Activated naive CD4-positive, alpha-beta T cell treated with anti-CD3 and anti-CD28 coated beads for 36 hours (primary cell): ENCODE measurements at regions not wholly inside any gene's neighbourhood (a gene's known extent, or its start where the extent isn't known, plus 50 kb on each side); places are given as distances from the start of the nearest gene placed in this dataset.

ENCODE experiments used
- CTCF ChIA-PET: fragments of 350-600 bp; sonication (Branson Sonifier 250); formaldehyde crosslinking; loops from one replicate; lab custom pipeline; 2021; ENCODE audit warnings: antibody characterized with exemption; lab: Charles Lee
- DNase-seq: peaks from one replicate; pipeline ENCODE4 v3.0.0-alpha.2; 2020
- H3K27ac Mint-ChIP-seq: one replicate; pipeline ENCODE4 v1.8.0; 2021; ENCODE audit warnings: mild to moderate bottlenecking, mixed read lengths
- H3K27me3 Mint-ChIP-seq: one replicate; pipeline ENCODE4 v1.8.0; 2021; ENCODE audit warnings: low read depth, mixed read lengths
- H3K36me3 Mint-ChIP-seq: one replicate; pipeline ENCODE4 v1.8.0; 2021; ENCODE audit warnings: low read depth, mixed read lengths
- H3K4me1 Mint-ChIP-seq: one replicate; pipeline ENCODE4 v1.8.0; 2021; ENCODE audit warnings: low read depth, mixed read lengths
- H3K4me3 Mint-ChIP-seq: one replicate; pipeline ENCODE4 v1.8.0; 2021; ENCODE audit warnings: mild to moderate bottlenecking, moderate library complexity, mixed read lengths
- H3K9me3 Mint-ChIP-seq: one replicate; pipeline ENCODE4 v1.8.0; 2021; ENCODE audit warnings: mixed read lengths
- intact Hi-C: fragments of 100-400 bp; cut with micrococcal nuclease; formaldehyde crosslinking; loops from one replicate; pipeline ENCODE4 v1.15.1; 2023

DNA sequence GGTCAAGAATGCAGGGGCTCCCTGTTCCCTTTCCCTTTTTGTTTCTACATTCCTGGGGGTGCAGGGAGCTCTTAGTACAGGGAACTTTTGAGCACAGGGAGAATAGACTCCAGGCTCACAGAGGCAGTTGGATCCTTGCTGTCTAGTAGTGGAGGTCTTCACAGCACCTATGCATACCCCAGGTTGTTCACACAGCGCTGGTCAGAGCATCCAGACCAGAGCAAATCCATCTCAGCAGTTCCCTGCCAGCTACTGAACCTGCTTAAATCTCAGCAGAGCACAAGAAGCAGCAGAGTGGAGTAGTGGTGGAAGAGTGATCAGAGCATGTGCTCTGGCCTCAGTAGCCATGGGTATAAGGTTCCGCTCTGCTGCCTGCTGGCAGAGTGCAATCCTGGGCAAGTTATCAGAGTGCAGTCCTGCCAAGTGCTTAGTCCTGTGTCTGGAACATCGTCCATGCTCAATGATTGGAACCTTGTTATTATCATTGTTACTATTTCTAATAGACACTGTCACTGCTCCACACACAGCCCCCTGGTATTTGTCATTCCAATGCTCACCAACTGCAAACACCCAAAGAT, 220.4 kb downstream of the CBLN1 start:
- Mint-ChIP-seq H3K9me3 (no peaks in the 10 kb centered on the region), H3K27ac (no peak overlapping the region), H3K4me3 (no peak overlapping the region), H3K36me3 (no peaks in the 10 kb centered on the region), H3K27me3 (no peaks in the 10 kb centered on the region), H3K4me1 (no peaks in the 10 kb centered on the region)
- intact Hi-C loops = no loop called here
- CTCF ChIA-PET = interaction anchor here (0.8 kb wide), 1 partner anchor 15 kb away, joined by 3 read pairs; no protein-coding TSS in a partner anchor
- DNase-seq = no peak

DNA sequence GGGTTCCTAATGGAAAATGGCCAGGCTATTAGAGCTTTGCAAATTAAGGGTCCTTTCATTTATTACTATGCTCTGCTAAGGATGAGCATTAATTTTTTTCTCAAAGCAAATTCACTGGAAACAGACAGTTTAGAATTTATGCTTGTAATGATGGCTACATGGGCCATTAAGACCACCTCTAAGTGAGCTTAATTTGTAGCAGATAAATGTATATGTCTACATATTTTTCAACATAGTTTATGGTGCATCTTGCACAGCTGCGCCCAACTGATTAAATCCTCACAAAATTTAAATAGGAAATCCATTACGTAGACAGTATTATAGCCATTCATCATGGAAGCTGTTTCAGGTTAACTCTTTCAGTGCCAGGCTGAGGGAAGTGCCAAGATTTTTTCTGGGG, 220.9 kb downstream of the CBLN1 start:
- no peak overlapping the region for H3K4me3 Mint-ChIP-seq
- H3K4me1 Mint-ChIP-seq = no peaks in the 10 kb centered on the region
- H3K36me3 Mint-ChIP-seq = no peaks in the 10 kb centered on the region
- intact Hi-C loops = no loop called here
- DNase-seq = no peak
- CTCF ChIA-PET = interaction anchor here (0.8 kb wide), 1 partner anchor 14 kb away, joined by 3 read pairs; no protein-coding TSS in a partner anchor
- H3K9me3 Mint-ChIP-seq = no peaks in the 10 kb centered on the region
- H3K27me3 Mint-ChIP-seq = no peaks in the 10 kb centered on the region
- H3K27ac Mint-ChIP-seq = no peak overlapping the region

DNA sequence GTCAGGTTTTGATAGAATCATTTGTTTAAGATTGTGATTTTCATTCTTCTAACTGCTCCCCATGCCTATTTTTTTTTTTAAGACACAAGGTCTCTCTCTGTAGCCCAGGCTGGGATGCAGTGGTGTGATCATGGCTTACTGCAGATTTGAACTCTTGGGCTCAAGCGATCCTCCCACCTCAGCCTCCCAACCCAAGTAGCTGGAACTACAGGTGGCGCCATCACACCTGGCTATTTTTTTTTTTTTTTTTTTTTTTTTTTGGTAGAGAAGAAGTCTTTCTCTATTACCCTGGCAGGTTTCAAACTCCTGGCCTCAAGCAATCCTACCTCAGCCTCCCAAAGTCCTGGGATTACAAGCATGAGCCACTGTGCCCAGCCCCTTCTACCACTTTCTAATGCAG, 223.3 kb downstream of the CBLN1 start:
- DNase-seq = no peak
- no peaks in the 10 kb centered on the region for H3K36me3 Mint-ChIP-seq

DNA sequence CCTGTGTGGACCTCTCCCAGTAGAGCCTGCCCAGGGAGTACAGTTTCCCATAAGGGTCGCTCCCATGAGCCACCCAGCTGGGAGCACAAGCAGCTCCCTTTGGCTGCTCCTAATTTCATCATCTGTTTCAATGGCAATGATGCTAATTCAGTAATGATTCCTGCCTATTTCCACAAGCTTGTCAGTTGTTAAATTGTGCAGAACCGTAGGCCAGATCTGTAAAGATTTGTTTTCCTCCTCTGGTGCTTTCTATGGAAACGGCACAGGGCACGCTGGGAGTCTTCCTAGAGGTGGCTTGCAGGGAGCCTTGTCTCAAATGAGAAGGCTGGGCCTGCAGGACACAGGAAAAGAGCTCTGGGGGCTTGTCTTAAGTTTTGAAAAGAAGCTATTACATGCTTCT, 223.7 kb downstream of the CBLN1 start:
- H3K4me3 Mint-ChIP-seq = no peak overlapping the region
- H3K4me1 Mint-ChIP-seq = no peaks in the 10 kb centered on the region
- no peaks in the 10 kb centered on the region for H3K9me3 Mint-ChIP-seq
- no peaks in the 10 kb centered on the region for H3K27me3 Mint-ChIP-seq
- no peak overlapping the region for H3K27ac Mint-ChIP-seq
- DNase-seq = no peak
- intact Hi-C loops = no loop called here
- CTCF ChIA-PET = interaction anchor here (0.6 to 1.3 kb wide), 4 partner anchors 291 to 1727 kb away, joined by 3 to 4 read pairs (median 3); no protein-coding TSS in a partner anchor
- H3K36me3 Mint-ChIP-seq = no peaks in the 10 kb centered on the region

More for the DNA sequence above, 223.3 kb downstream of the CBLN1 start:
- Mint-ChIP-seq H3K4me1 (no peaks in the 10 kb centered on the region), H3K4me3 (no peak overlapping the region), H3K27me3 (no peaks in the 10 kb centered on the region), H3K9me3 (no peaks in the 10 kb centered on the region), H3K27ac (no peak overlapping the region)
- intact Hi-C loops = no loop called here
- CTCF ChIA-PET = interaction anchor here (0.6 to 1.3 kb wide), 3 partner anchors 291 to 1728 kb away, joined by 3 to 4 read pairs (median 3); no protein-coding TSS in a partner anchor

DNA sequence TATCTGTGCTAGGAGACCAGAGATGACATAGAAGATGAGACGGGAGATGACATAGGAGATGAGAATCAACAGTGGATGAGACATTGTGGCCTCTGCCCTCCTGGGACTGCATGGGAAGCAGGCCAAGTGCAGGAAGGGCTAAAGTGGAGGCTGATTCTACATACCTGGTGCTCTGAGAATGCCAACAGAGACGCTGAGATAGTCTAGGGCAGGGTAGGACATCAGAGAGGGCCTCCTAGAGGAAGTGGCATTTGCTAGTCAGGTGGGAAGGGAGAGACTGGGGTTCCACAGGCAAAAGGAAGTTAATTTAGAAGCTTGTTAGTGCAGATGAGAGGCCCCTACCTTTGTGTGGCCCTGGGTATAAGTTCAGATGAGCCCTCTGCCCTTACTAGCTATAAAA, 224.2 kb downstream of the CBLN1 start:
- H3K4me3 Mint-ChIP-seq = no peak overlapping the region
- no peaks in the 10 kb centered on the region for H3K9me3 Mint-ChIP-seq
- DNase-seq = no peak
- H3K36me3 Mint-ChIP-seq = no peaks in the 10 kb centered on the region
- no peak overlapping the region for H3K27ac Mint-ChIP-seq
- H3K27me3 Mint-ChIP-seq = no peaks in the 10 kb centered on the region
- CTCF ChIA-PET = interaction anchor here (0.7 to 1.3 kb wide), 2 partner anchors 292 to 303 kb away, joined by 3 read pairs; no protein-coding TSS in a partner anchor
- H3K4me1 Mint-ChIP-seq = no peaks in the 10 kb centered on the region
- intact Hi-C loops = no loop called here

DNA sequence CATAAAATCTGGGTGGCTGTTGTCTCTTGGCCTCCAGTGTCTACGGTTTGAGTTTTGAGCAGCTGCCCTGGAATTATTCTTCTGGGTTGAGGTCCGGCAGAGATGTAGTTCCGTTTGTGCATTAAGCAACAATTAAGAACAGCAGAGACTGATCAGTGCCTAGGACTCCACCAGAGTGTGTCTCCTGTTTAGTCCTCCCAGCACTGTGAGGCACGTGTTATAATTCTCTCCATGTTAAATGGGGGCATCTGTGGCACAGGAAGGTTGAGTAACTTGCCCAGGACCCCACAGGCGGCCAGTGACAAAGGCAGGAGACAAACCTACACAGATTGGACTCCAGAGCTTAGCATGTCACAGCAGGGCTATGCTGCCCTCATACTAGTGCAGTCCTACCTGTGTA, 225.1 kb downstream of the CBLN1 start:
- no peaks in the 10 kb centered on the region for H3K4me1 Mint-ChIP-seq
- no peak overlapping the region for H3K27ac Mint-ChIP-seq
- no peaks in the 10 kb centered on the region for H3K9me3 Mint-ChIP-seq
- H3K36me3 Mint-ChIP-seq = no peaks in the 10 kb centered on the region
- no peaks in the 10 kb centered on the region for H3K27me3 Mint-ChIP-seq
- H3K4me3 Mint-ChIP-seq = no peak overlapping the region
- CTCF ChIA-PET = no interaction called here
- intact Hi-C loops = no loop called here
- no peak for DNase-seq

DNA sequence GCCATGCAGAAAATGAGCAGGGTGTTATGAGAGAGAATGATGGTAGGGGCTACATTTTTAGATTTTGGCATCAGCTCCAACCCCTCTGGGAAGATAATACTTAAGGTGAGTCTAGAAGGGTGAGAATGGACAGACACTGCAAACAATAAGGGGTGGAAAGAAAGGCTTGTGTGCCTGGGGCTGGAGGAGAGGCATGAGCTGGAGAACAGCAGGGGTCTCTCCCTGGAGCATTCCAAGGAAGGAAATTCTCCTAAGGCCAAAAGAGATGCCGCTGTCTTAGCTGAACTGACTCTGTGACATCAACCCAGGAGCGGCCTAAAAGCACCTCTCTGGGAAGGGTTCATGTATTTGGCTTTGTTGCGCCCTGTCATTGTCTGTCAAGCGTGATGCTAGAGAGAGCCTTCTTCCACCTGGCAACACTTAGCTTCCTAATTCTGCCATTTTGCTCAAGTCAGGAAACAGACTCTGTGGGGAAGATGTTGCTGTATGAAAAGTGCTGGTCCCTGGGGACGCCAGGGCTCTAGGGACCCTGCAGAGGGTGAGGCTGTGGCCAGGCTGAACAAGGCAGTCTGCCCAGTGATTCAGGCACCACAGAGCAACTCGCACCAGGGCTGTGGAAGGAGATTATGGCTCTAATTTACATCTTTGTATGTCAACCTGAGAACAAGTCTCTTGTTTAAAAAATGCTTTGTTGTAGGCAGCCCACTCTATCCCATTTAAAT, 225.7 kb downstream of the CBLN1 start:
- H3K27ac Mint-ChIP-seq = no peak overlapping the region
- CTCF ChIA-PET = no interaction called here
- intact Hi-C loops = no loop called here
- no peaks in the 10 kb centered on the region for H3K27me3 Mint-ChIP-seq
- H3K4me1 Mint-ChIP-seq = no peaks in the 10 kb centered on the region
- no peaks in the 10 kb centered on the region for H3K9me3 Mint-ChIP-seq
- no peaks in the 10 kb centered on the region for H3K36me3 Mint-ChIP-seq
- no peak for DNase-seq
- no peak overlapping the region for H3K4me3 Mint-ChIP-seq

DNA sequence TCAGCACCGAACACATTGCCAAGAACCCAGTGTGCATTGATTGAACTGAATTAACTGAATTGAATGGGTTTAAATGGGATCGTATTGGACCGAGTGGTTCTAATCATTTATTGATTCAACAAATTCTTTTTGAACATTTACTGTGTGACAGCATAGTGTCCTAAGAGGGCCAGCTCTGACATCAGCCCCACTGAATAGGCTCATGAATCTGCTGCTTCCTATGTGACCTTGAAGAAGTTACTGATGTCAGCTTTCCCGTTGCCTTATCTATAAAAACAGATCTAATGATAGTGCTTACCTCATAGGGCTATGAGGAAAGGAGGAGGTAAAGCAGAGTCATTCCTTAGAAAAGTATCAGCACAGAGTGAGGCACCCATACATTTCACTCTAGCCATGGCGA, 226.3 kb downstream of the CBLN1 start:
- Mint-ChIP-seq H3K27me3 (no peaks in the 10 kb centered on the region), H3K4me3 (no peak overlapping the region), H3K27ac (no peak overlapping the region), H3K4me1 (no peaks in the 10 kb centered on the region), H3K36me3 (no peaks in the 10 kb centered on the region), H3K9me3 (no peaks in the 10 kb centered on the region)
- intact Hi-C loops = no loop called here
- no peak for DNase-seq
- CTCF ChIA-PET = no interaction called here

DNA sequence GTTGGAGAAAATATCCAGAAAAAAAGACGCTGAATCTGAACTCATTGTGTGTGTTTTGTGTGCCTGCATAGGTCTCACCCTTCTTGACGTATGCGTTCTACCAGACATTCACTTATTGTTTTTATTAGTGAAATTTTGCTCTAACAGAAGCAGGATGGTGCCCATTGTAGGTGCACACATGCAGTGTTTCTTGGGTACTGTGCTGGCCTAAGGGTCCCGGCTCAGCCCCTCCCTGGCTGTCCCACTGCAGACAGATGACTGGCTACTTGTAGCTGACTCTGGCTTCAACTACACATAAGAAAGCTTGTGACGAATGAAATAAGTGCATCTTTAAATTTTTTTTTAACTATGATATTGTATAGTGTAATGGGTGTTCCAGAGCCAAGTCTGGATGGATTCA, 227.0 kb downstream of the CBLN1 start:
- intact Hi-C loops = no loop called here
- DNase-seq = no peak
- H3K9me3 Mint-ChIP-seq = no peaks in the 10 kb centered on the region
- H3K27me3 Mint-ChIP-seq = no peaks in the 10 kb centered on the region
- CTCF ChIA-PET = no interaction called here
- H3K27ac Mint-ChIP-seq = no peak overlapping the region
- no peaks in the 10 kb centered on the region for H3K4me1 Mint-ChIP-seq
- H3K36me3 Mint-ChIP-seq = no peaks in the 10 kb centered on the region
- H3K4me3 Mint-ChIP-seq = no peak overlapping the region

DNA sequence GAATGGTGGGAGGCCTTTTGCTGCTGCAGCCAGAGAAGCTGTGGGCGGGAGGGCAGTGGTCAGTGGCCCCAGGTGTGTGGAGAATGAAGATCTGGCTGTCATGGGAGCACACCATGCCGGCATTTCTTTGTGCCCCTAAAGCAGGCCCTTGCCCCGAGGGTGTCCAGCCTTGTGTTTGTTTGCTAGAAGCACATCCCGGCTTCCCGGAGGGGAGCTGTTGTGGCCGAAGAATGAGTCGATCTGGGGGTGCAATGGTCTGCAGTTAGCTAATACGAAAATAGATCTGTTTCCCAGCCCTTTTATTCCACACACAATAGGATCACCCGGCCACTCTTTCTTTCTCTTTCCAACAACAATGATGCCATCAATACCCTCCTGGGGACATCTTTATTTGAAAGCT, 228.8 kb downstream of the CBLN1 start:
- H3K36me3 Mint-ChIP-seq = no peaks in the 10 kb centered on the region
- no peaks in the 10 kb centered on the region for H3K9me3 Mint-ChIP-seq
- H3K27me3 Mint-ChIP-seq = no peaks in the 10 kb centered on the region
- intact Hi-C loops = no loop called here
- CTCF ChIA-PET = no interaction called here
- no peak overlapping the region for H3K27ac Mint-ChIP-seq
- no peaks in the 10 kb centered on the region for H3K4me1 Mint-ChIP-seq
- H3K4me3 Mint-ChIP-seq = no peak overlapping the region
- no peak for DNase-seq

DNA sequence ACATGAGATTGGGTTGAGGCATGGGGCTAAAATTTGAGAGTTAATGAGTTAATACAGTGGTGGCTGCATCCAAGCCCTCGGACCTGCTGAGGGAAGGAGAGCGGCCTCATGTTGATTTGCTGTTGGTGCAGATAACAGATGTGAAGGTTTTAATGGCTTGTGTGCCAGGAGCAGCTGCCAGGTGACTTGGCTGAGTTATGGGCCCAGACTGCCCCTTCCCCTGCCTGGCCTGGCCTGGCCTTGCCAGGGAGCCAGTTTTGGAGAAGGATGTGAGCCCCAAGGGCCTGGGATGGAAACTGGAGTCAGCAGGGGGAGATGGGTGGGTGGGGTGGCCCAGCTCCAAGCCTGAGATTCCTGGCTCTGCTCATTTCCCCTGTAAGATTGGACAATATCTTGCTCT, 230.1 kb downstream of the CBLN1 start:
- Mint-ChIP-seq H3K4me1 (no peaks in the 10 kb centered on the region), H3K27me3 (no peaks in the 10 kb centered on the region), H3K36me3 (no peaks in the 10 kb centered on the region), H3K27ac (no peak overlapping the region), H3K4me3 (no peak overlapping the region), H3K9me3 (no peaks in the 10 kb centered on the region)
- intact Hi-C loops = no loop called here
- CTCF ChIA-PET = no interaction called here
- no peak for DNase-seq

DNA sequence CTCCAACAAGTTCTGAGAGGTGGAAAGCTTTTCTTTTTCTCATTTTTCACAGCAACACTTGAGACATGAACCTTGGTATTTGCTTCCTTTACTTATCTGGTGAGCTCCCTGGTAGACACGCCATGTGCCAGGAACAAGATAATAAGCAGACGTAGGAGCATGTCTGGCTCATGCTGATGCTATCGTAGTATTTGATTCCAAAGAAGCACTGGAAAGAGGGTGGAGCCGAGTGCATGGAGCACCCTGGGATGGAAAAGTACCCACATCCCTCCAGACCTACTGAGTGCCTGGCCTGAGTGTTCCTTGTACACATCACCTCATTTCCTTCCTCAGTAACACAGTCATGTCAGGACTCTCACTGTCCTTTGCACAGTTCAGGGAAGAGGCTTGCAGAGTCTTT, 231.0 kb downstream of the CBLN1 start:
- intact Hi-C loops = no loop called here
- Mint-ChIP-seq H3K9me3 (no peaks in the 10 kb centered on the region), H3K4me1 (no peaks in the 10 kb centered on the region), H3K4me3 (no peak overlapping the region), H3K27ac (no peak overlapping the region), H3K27me3 (no peaks in the 10 kb centered on the region), H3K36me3 (no peaks in the 10 kb centered on the region)
- CTCF ChIA-PET = no interaction called here
- no peak for DNase-seq

DNA sequence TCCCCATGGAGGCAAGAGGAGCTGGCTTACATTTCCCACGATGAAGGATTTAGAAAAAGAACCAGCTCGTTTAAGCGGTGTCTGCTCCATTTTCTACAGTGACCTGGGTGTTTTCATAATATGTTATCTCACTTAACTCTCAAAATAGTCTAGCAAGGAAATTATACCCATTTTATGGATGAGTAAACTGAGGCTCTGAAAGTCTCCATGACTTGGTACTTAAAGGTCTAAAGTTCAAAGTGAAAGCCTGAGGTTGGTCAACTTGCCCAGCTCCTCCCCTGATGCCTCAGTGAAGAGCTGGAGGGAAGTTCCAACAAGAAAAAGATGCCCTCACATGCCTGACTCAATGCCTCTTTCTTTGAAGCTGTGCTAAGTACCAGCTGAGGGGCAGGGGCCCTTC, 232.0 kb downstream of the CBLN1 start:
- no peaks in the 10 kb centered on the region for H3K9me3 Mint-ChIP-seq
- no peak overlapping the region for H3K4me3 Mint-ChIP-seq
- H3K27me3 Mint-ChIP-seq = no peaks in the 10 kb centered on the region
- DNase-seq = no peak
- no peak overlapping the region for H3K27ac Mint-ChIP-seq
- CTCF ChIA-PET = no interaction called here
- H3K36me3 Mint-ChIP-seq = no peaks in the 10 kb centered on the region
- intact Hi-C loops = no loop called here
- no peaks in the 10 kb centered on the region for H3K4me1 Mint-ChIP-seq
